GM19238 (cell line): ENCODE measurements at regions not wholly inside any gene's neighbourhood (a gene's known extent, or its start where the extent isn't known, plus 50 kb on each side); places are given as distances from the start of the nearest gene placed in this dataset.
"Not testable (repeated sequence)": the region's sequence is repeated elsewhere in the genome, so short reads cannot be mapped to it uniquely, and the experiment has no call there.

Source experiments
- DNase-seq: peaks from one replicate; pipeline ENCODE4 v3.0.0; 2011; ENCODE audit warnings: low spot score; ENCODE audit not compliant: insufficient read length

GRCh38 chr4:77505275-77505957 is 100.2 kb upstream of the CXCL13 start:
- DNase-seq = no peak

GRCh38 chr4:77505958-77506319 is 99.7 kb upstream of the CXCL13 start:
- no peak for DNase-seq

DNA sequence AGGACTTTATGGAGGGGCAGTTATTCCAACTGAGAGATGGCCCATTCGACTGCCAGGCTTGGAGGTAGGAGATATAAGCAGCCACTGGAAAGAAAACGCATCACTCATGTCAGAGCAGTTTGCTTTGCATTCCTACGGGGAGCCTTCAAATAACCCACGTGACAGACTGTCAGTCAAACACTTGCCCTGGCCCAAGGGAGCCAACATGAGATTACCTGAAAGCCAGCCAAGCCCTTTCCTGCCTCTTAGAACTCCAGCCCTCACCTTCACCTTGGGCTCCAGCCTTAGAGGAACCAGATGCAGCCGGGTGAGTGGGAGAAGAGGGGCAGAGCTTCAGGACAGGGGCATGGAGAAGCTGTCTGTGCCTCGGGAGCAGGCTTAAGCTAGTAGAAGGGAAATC is 95.3 kb upstream of the CXCL13 start:
- no peak for DNase-seq

DNA sequence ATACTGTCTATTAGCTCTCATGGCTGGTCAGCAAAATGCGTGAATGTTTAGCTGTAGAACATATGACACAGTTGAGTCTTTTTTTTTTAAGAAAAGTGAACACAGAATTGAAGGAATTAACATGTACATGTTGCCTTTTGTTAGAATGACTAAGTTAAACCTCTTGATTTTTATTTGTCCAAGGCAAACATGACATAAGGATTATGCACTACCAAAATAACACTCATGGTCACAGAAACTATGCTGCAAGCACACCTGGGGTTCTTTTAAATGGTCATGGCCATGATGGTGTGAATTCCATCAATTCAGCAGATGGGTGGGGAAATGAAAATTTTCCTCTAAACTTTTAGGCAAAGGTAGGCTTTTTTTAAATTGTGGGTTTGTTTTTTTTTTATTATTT is 80.1 kb upstream of the CXCL13 start:
- DNase-seq = no peak

DNA sequence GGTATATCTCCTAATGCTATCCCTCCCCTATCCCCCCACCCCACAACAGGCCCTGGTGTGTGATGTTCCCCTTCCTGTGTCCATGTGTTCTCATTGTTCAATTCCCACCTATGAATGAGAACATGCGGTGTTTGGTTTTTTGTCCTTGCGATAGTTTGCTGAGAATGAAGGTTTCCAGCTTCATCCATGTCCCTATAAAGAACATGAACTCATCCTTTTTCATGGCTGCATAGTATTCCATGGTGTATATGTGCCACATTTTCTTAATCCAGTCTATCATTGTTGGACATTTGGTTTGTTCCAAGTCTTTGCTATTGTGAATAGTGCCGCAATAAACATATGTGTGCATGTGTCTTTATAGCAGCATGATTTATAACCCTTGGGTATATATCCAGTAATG is 77.7 kb upstream of the CXCL13 start:
- not testable (repeated sequence) for DNase-seq

DNA sequence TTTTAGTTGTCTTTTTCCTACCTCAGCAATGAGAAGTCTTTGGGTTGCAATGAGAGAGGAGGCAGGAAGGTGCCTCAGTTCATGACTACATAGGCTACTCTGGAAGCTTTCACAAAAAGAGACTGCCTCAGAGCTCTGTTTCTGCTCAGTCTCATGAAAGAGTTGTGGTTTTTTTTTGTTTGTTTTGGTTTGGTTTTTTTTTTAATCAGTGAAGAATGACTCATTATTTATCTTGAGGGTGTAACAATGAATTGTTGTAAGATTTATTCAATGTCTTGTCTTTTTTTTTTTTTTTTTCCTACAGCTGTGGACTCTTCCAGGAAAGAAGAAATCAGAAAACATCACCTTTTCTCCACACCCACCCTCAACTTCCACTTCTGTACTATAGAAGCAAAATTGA is 67.5 kb upstream of the CXCL13 start:
- DNase-seq = no peak

- DNase-seq = no peak
These were observed 67.0 kb upstream of the CXCL13 start for GRCh38 chr4:77538574-77539157.
